ENCODE measurements at regions not wholly inside any gene's neighbourhood (a gene's known extent, or its start where the extent isn't known, plus 50 kb on each side); places are given as distances from the start of the nearest gene placed in this dataset.

GRCh38 chr18:69109686-69110085 is 291.0 kb upstream of the DOK6 start:
- H3K4me3 ChIP-seq = no peak overlapping the region
- no peaks in the 10 kb centered on the region for H3F3A ChIP-seq (ENCODE audit: insufficient read depth, low read depth)
- no peaks in the 10 kb centered on the region for H3K9me2 ChIP-seq (ENCODE audit: insufficient read depth)
- H3K27me3 ChIP-seq (ENCODE audit: insufficient read depth, low read depth) = no peaks in the 10 kb centered on the region
- no peaks in the 10 kb centered on the region for H3K79me2 ChIP-seq (ENCODE audit: low read depth)
- TF ChIP-seq EZH2 (IDR thresholded peaks at IDR 0.05; ENCODE audit: low read depth) (no peak), CTCF (conservative IDR thresholded peaks at IDR 0.05) (no peak)
- intact Hi-C loops (cut with micrococcal nuclease; ENCODE audit: unreplicated experiment) = no loop called here
- H3K4me2 ChIP-seq = no peak overlapping the region
- no peak for DNase-seq
- H2AFZ ChIP-seq = no peak overlapping the region
- POLR2A ChIA-PET (ENCODE audit: unreplicated experiment) = no interaction called here
- H3K9me3 ChIP-seq (ENCODE audit: insufficient read depth, low read depth) = no peaks in the 10 kb centered on the region
- H3K36me3 ChIP-seq (ENCODE audit: low read depth) = no peaks in the 10 kb centered on the region
- no peak overlapping the region for H3K27ac ChIP-seq
- no peaks in the 10 kb centered on the region for H4K20me1 ChIP-seq (ENCODE audit: insufficient read depth)
- CTCF ChIA-PET = no interaction called here
- H3K4me1 ChIP-seq (replicated peaks; ENCODE audit: insufficient read depth) = no peaks in the 10 kb centered on the region
- BruUV-seq (replicated peaks) = no TSS peak

GRCh38 chr18:69120833-69121232 is 279.9 kb upstream of the DOK6 start:
- ChIA-PET POLR2A (ENCODE audit: unreplicated experiment) (no interaction called here), CTCF (no interaction called here)
- intact Hi-C loops (cut with micrococcal nuclease; ENCODE audit: unreplicated experiment) = no loop called here
- H3K27me3 ChIP-seq (ENCODE audit: insufficient read depth, low read depth) = no peaks in the 10 kb centered on the region
- no peaks in the 10 kb centered on the region for H3K4me1 ChIP-seq (replicated peaks; ENCODE audit: insufficient read depth)
- H3K36me3 ChIP-seq (ENCODE audit: low read depth) = no peaks in the 10 kb centered on the region
- no peak overlapping the region for H3K27ac ChIP-seq
- TF ChIP-seq EZH2 (IDR thresholded peaks at IDR 0.05; ENCODE audit: low read depth) (no peak), CTCF (conservative IDR thresholded peaks at IDR 0.05) (no peak)
- H3K79me2 ChIP-seq (ENCODE audit: low read depth) = no peaks in the 10 kb centered on the region
- no peak for DNase-seq
- no TSS peak for BruUV-seq (replicated peaks)
- no peaks in the 10 kb centered on the region for H4K20me1 ChIP-seq (ENCODE audit: insufficient read depth)
- no peak overlapping the region for H3K4me3 ChIP-seq
- H3F3A ChIP-seq (ENCODE audit: insufficient read depth, low read depth) = no peaks in the 10 kb centered on the region
- H2AFZ ChIP-seq = no peak overlapping the region
- H3K9me2 ChIP-seq (ENCODE audit: insufficient read depth) = no peaks in the 10 kb centered on the region; the same call in 1 of the 2 replicates
- no peaks in the 10 kb centered on the region for H3K9me3 ChIP-seq (ENCODE audit: insufficient read depth, low read depth)
- H3K4me2 ChIP-seq = no peak overlapping the region

GRCh38 chr18:69123421-69123820 is 277.3 kb upstream of the DOK6 start:
- Histone ChIP-seq H3K27me3 (ENCODE audit: insufficient read depth, low read depth) (no peaks in the 10 kb centered on the region), H3F3A (ENCODE audit: insufficient read depth, low read depth) (no peaks in the 10 kb centered on the region), H3K9me2 (ENCODE audit: insufficient read depth) (no peaks in the 10 kb centered on the region; the same call in 1 of the 2 replicates), H4K20me1 (ENCODE audit: insufficient read depth) (no peaks in the 10 kb centered on the region; the same call in 1 of the 2 replicates), H3K79me2 (ENCODE audit: low read depth) (no peaks in the 10 kb centered on the region), H3K4me1 (replicated peaks; ENCODE audit: insufficient read depth) (no peaks in the 10 kb centered on the region), H3K4me3 (no peak overlapping the region), H3K36me3 (ENCODE audit: low read depth) (no peaks in the 10 kb centered on the region), H3K27ac (no peak overlapping the region), H2AFZ (no peak overlapping the region), H3K9me3 (ENCODE audit: insufficient read depth, low read depth) (no peaks in the 10 kb centered on the region), H3K4me2 (no peak overlapping the region)
- intact Hi-C loops (cut with micrococcal nuclease; ENCODE audit: unreplicated experiment) = no loop called here
- TF ChIP-seq EZH2 (IDR thresholded peaks at IDR 0.05; ENCODE audit: low read depth) = no peak
- POLR2A ChIA-PET (ENCODE audit: unreplicated experiment) = no interaction called here
- CTCF ChIA-PET = no interaction called here
- no peak for DNase-seq
- no TSS peak for BruUV-seq (replicated peaks)

GRCh38 chr18:69127873-69128500 is 272.7 kb upstream of the DOK6 start:
- no peaks in the 10 kb centered on the region for H3K79me2 ChIP-seq (ENCODE audit: low read depth)
- H3K27ac ChIP-seq = no peak overlapping the region
- TF ChIP-seq CTCF (conservative IDR thresholded peaks at IDR 0.05) = no peak
- no peak for TF ChIP-seq EZH2 (IDR thresholded peaks at IDR 0.05; ENCODE audit: low read depth)
- H3K4me1 ChIP-seq (replicated peaks; ENCODE audit: insufficient read depth) = no peaks in the 10 kb centered on the region
- H3K27me3 ChIP-seq (ENCODE audit: insufficient read depth, low read depth) = no peaks in the 10 kb centered on the region
- H3F3A ChIP-seq (ENCODE audit: insufficient read depth, low read depth) = no peaks in the 10 kb centered on the region
- H3K36me3 ChIP-seq (ENCODE audit: low read depth) = no peaks in the 10 kb centered on the region
- no peaks in the 10 kb centered on the region; the same call in 1 of the 2 replicates for H4K20me1 ChIP-seq (ENCODE audit: insufficient read depth)
- DNase-seq = no peak
- H3K4me3 ChIP-seq = no peak overlapping the region
- BruUV-seq (replicated peaks) = no TSS peak
- POLR2A ChIA-PET (ENCODE audit: unreplicated experiment) = no interaction called here
- no peaks in the 10 kb centered on the region for H3K9me3 ChIP-seq (ENCODE audit: insufficient read depth, low read depth)
- no peaks in the 10 kb centered on the region; the same call in 1 of the 2 replicates for H3K9me2 ChIP-seq (ENCODE audit: insufficient read depth)
- H3K4me2 ChIP-seq = no peak overlapping the region
- CTCF ChIA-PET = no interaction called here
- intact Hi-C loops (cut with micrococcal nuclease; ENCODE audit: unreplicated experiment) = no loop called here
- H2AFZ ChIP-seq = no peak overlapping the region
